HL-60 (cell line): ENCODE measurements at regions not wholly inside any gene's neighbourhood (a gene's known extent, or its start where the extent isn't known, plus 50 kb on each side); places are given as distances from the start of the nearest gene placed in this dataset.

Source experiments
- GABPA ChIP-seq: IDR thresholded peaks from 2 replicates; pipeline ENCODE4 v1.6.1; 2012; ENCODE audit warnings: low read depth
- TF ChIP-seq, protein P1 (sequence below): IDR thresholded peaks from one replicate; pipeline ENCODE4 v1.5.1; 2011; ENCODE audit warnings: low read length, control low read depth, inconsistent platforms; ENCODE audit not compliant: insufficient read depth
- TF ChIP-seq, protein P2 (sequence below): IDR thresholded peaks from 2 replicates; pipeline ENCODE4 v1.6.1; 2012; ENCODE audit warnings: low read depth; ENCODE audit not compliant: insufficient replicate concordance

DNA sequence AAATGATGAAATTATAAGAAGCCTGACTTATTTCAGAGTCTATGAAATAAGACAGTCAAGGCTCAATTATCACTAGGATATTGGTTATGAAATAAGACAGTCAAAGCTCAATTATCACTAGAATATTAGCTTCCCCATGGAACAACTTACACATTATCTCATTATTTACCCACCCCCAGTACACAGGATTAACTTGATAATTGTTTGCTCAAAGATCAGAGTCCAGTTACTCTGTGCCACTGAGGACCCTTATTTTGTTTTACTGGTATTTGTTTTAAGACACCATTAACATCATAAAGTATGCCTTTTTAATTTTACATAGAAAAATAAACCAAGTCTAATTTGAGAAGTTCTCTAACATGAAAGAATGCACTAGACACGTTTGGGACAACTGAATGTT lies 225.4 kb downstream of the SI start:
- TF ChIP-seq, protein P1, sequence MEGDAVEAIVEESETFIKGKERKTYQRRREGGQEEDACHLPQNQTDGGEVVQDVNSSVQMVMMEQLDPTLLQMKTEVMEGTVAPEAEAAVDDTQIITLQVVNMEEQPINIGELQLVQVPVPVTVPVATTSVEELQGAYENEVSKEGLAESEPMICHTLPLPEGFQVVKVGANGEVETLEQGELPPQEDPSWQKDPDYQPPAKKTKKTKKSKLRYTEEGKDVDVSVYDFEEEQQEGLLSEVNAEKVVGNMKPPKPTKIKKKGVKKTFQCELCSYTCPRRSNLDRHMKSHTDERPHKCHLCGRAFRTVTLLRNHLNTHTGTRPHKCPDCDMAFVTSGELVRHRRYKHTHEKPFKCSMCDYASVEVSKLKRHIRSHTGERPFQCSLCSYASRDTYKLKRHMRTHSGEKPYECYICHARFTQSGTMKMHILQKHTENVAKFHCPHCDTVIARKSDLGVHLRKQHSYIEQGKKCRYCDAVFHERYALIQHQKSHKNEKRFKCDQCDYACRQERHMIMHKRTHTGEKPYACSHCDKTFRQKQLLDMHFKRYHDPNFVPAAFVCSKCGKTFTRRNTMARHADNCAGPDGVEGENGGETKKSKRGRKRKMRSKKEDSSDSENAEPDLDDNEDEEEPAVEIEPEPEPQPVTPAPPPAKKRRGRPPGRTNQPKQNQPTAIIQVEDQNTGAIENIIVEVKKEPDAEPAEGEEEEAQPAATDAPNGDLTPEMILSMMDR = no peak
- TF ChIP-seq, protein P2, sequence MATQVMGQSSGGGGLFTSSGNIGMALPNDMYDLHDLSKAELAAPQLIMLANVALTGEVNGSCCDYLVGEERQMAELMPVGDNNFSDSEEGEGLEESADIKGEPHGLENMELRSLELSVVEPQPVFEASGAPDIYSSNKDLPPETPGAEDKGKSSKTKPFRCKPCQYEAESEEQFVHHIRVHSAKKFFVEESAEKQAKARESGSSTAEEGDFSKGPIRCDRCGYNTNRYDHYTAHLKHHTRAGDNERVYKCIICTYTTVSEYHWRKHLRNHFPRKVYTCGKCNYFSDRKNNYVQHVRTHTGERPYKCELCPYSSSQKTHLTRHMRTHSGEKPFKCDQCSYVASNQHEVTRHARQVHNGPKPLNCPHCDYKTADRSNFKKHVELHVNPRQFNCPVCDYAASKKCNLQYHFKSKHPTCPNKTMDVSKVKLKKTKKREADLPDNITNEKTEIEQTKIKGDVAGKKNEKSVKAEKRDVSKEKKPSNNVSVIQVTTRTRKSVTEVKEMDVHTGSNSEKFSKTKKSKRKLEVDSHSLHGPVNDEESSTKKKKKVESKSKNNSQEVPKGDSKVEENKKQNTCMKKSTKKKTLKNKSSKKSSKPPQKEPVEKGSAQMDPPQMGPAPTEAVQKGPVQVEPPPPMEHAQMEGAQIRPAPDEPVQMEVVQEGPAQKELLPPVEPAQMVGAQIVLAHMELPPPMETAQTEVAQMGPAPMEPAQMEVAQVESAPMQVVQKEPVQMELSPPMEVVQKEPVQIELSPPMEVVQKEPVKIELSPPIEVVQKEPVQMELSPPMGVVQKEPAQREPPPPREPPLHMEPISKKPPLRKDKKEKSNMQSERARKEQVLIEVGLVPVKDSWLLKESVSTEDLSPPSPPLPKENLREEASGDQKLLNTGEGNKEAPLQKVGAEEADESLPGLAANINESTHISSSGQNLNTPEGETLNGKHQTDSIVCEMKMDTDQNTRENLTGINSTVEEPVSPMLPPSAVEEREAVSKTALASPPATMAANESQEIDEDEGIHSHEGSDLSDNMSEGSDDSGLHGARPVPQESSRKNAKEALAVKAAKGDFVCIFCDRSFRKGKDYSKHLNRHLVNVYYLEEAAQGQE = no peak
- TF ChIP-seq GABPA = no peak
